Keratinocyte (primary cell): ENCODE measurements at regions not wholly inside any gene's neighbourhood (a gene's known extent, or its start where the extent isn't known, plus 50 kb on each side); places are given as distances from the start of the nearest gene placed in this dataset.
A peak's percentile ranks its signal among the peaks of the same experiment; 100 is the strongest.

Experiments used
- DNase-seq: peaks from one replicate; pipeline ENCODE4 v3.0.0-alpha.2; 2011; ENCODE audit warnings: low read depth, missing footprints, low spot score
- FAIRE-seq: peaks from 2 replicates; lab custom pipeline; 2011; peaks lifted over from hg19 to GRCh38; lab: Jason Lieb, UNC
- H2AFZ ChIP-seq: 2 replicates; pipeline ENCODE4 v1.6.0; 2012; ENCODE audit warnings: low read length, control low read depth, inconsistent platforms; ENCODE audit not compliant: control insufficient read depth
- H3K27ac ChIP-seq: 2 replicates; pipeline ENCODE4 v1.5.1; 2011; ENCODE audit warnings: low read length; ENCODE audit not compliant: control insufficient read depth, insufficient read depth
- H3K27me3 ChIP-seq: 3 replicates; pipeline ENCODE4 v1.6.0; 2011; ENCODE audit warnings: low read length; ENCODE audit not compliant: control insufficient read depth, insufficient read depth; ENCODE audit errors: extremely low read depth
- H3K36me3 ChIP-seq, 2 experiments: 2 replicates in 1 of 2; 3 replicates in 1 of 2; pipeline ENCODE4 v1.5.1; 2011; ENCODE audit warnings: low read length in 2 of 2, mild to moderate bottlenecking in 1 of 2; ENCODE audit not compliant: control insufficient read depth in 2 of 2, insufficient read depth in 2 of 2; ENCODE audit errors: extremely low read depth in 1 of 2
- H3K4me1 ChIP-seq: 3 replicates; pipeline ENCODE4 v1.5.1; 2011; ENCODE audit warnings: low read length; ENCODE audit not compliant: control insufficient read depth, insufficient read depth; ENCODE audit errors: extremely low read depth
- H3K4me2 ChIP-seq: 3 replicates; pipeline ENCODE4 v1.6.0; 2011; ENCODE audit warnings: low read depth, low read length; ENCODE audit not compliant: control insufficient read depth, insufficient read depth; ENCODE audit errors: extremely low read depth
- H3K4me3 ChIP-seq, 3 experiments: fragments of 200-600 bp in 1 of 3; sonication (generic) in 1 of 3; 2 replicates in 2 of 3; 3 replicates in 1 of 3; pipeline ENCODE4 v1.5.1; 2011 to 2016; ENCODE audit warnings: low read length in 3 of 3, mild to moderate bottlenecking in 3 of 3, control low read depth in 2 of 3, inconsistent platforms in 1 of 3, low read depth in 1 of 3, mixed read lengths in 1 of 3, mixed run types in 1 of 3, moderate library complexity in 1 of 3; ENCODE audit not compliant: control insufficient read depth in 2 of 3, insufficient read depth in 2 of 3; ENCODE audit errors: extremely low read depth in 1 of 3
- H3K79me2 ChIP-seq: 2 replicates; pipeline ENCODE4 v1.6.0; 2012; ENCODE audit warnings: low read length; ENCODE audit not compliant: control insufficient read depth, insufficient read depth
- H3K9ac ChIP-seq: 3 replicates; pipeline ENCODE4 v1.6.0; 2011; ENCODE audit warnings: low read length; ENCODE audit not compliant: control insufficient read depth, insufficient read depth; ENCODE audit errors: extremely low read depth
- H3K9me1 ChIP-seq: 3 replicates; pipeline ENCODE4 v1.6.0; 2011; ENCODE audit warnings: low read length; ENCODE audit not compliant: control insufficient read depth, insufficient read depth; ENCODE audit errors: extremely low read depth
- H3K9me3 ChIP-seq: 2 replicates; pipeline ENCODE4 v1.5.1; 2012; ENCODE audit warnings: low read depth, low read length; ENCODE audit not compliant: control insufficient read depth
- H4K20me1 ChIP-seq: 3 replicates; pipeline ENCODE4 v1.6.0; 2011; ENCODE audit warnings: low read length; ENCODE audit not compliant: control insufficient read depth, insufficient read depth; ENCODE audit errors: extremely low read depth
- EZH2 ChIP-seq: IDR thresholded peaks from one replicate; pipeline ENCODE4 v1.6.1; 2012; ENCODE audit warnings: inconsistent platforms, mild to moderate bottlenecking, low read length, moderate library complexity
- dilution Hi-C: fragments of 300-500 bp; cut with MboI; formaldehyde crosslinking; loops from one replicate; pipeline ENCODE4 v1.7.0; 2020; ENCODE audit warnings: low sequenced_read_pairs; ENCODE audit not compliant: extremely low pct_ligation_motif_present
- TF ChIP-seq, protein P1 (sequence below), 3 experiments: IDR thresholded peaks in 1 of 3; conservative IDR thresholded peaks in 1 of 3; optimal IDR thresholded peaks in 1 of 3; 2 replicates in 2 of 3; 3 replicates in 1 of 3; pipeline versions ENCODE3 to v1.5.1; 2011; ENCODE audit warnings: low read length in 3 of 3, mild to moderate bottlenecking in 3 of 3, moderate library complexity in 2 of 3, control low read depth in 1 of 3, inconsistent platforms in 1 of 3; ENCODE audit not compliant: insufficient read depth in 2 of 3; ENCODE audit errors: extremely low read depth in 1 of 3

DNA sequence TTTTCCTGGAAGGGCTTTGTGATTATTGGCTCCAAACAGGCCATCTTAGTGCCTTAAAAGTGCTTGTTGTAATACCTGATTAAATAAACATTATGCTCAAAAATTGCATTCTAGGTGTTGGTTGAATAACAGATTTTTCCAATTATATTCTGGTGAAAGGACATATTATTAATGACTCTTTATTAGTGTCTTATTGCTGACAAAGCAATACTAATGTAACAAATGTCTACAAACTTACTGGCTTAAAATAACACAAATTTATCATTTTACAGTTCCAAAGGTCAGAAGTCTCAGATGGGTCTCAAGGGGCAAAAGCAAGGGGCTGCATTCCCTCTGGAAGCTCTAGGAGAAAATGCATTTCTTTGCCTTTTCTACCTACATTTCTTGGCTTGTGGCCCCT lies 86.9 kb upstream of the CPM start:
- H2AFZ ChIP-seq = no peak overlapping the region
- H3K9me1 ChIP-seq = no peaks in the 10 kb centered on the region
- no peak overlapping the region for H3K4me2 ChIP-seq
- no peak for TF ChIP-seq EZH2
- DNase-seq = no peak
- dilution Hi-C loops = no loop called here
- peaks cover 9% of the 10 kb centered on the region for H3K4me1 ChIP-seq
- H3K36me3 ChIP-seq = no peaks in the 10 kb centered on the region
- no peaks in the 10 kb centered on the region for H3K79me2 ChIP-seq
- H3K9me3 ChIP-seq = no peaks in the 10 kb centered on the region
- no peak for FAIRE-seq
- H3K27me3 ChIP-seq = no peaks in the 10 kb centered on the region
- no peak overlapping the region for H3K27ac ChIP-seq
- H3K9ac ChIP-seq = no peak overlapping the region
- no peaks in the 10 kb centered on the region for H4K20me1 ChIP-seq
- H3K4me3 ChIP-seq = no peak overlapping the region

DNA sequence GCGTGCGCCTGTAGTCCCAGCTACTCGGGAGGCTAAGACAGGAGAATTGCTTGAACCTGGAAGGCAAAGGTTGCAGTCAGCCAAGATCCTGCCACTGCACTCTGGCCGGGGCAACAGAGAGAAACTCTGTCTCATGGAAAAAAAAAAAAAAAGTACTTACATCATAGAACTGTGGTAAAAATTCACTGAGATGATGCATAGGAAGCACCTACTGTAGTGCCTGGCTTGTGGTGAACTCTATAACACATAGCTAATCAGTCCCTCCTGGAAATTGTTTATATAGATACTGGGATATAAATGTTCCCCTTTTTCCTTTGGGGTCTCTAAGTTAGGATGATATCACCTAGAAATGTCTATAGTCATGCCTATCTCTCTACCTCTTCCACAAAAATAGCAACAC lies 89.7 kb upstream of the CPM start:
- Histone ChIP-seq H3K36me3 (no peaks in the 10 kb centered on the region), H3K9me1 (no peaks in the 10 kb centered on the region), H4K20me1 (no peaks in the 10 kb centered on the region), H3K9me3 (no peaks in the 10 kb centered on the region), H3K27me3 (no peaks in the 10 kb centered on the region), H3K4me3 (no peak overlapping the region), H3K9ac (no peak overlapping the region), H2AFZ (no peak overlapping the region), H3K4me2 (no peak overlapping the region), H3K4me1 (peaks cover 24% of the 10 kb centered on the region), H3K27ac (no peak overlapping the region), H3K79me2 (no peaks in the 10 kb centered on the region)
- no peak for TF ChIP-seq EZH2
- TF ChIP-seq, protein P1, sequence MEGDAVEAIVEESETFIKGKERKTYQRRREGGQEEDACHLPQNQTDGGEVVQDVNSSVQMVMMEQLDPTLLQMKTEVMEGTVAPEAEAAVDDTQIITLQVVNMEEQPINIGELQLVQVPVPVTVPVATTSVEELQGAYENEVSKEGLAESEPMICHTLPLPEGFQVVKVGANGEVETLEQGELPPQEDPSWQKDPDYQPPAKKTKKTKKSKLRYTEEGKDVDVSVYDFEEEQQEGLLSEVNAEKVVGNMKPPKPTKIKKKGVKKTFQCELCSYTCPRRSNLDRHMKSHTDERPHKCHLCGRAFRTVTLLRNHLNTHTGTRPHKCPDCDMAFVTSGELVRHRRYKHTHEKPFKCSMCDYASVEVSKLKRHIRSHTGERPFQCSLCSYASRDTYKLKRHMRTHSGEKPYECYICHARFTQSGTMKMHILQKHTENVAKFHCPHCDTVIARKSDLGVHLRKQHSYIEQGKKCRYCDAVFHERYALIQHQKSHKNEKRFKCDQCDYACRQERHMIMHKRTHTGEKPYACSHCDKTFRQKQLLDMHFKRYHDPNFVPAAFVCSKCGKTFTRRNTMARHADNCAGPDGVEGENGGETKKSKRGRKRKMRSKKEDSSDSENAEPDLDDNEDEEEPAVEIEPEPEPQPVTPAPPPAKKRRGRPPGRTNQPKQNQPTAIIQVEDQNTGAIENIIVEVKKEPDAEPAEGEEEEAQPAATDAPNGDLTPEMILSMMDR (optimal IDR thresholded peaks at IDR 0.05 in 1 of 3, IDR thresholded peaks at IDR 0.05 in 1 of 3, conservative IDR thresholded peaks at IDR 0.05 in 1 of 3; ENCODE audit: extremely low read depth in 1 of 3, insufficient read depth in 2 of 3, low read length in 3 of 3) = no peak
- dilution Hi-C loops = no loop called here
- FAIRE-seq (no peak), DNase-seq (no peak)

DNA sequence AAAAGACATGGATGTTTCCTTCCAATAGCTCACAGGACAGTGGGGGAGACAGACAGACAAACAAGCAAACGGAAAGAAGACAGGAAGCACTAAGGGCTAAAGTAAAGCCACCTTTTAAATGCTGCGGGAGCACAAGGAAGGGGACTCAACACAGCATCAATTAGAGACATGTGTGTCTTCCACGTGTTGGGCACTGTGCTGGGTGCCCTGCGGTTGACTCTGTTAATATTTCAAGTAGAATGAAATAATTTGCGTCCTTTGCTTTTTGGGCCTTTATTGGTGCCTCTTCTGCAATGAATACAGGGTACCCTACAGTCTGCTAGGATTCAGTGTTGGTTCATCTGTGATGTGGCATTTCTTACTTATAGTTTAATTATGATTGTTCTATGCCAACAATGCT lies 90.9 kb upstream of the CPM start:
- Histone ChIP-seq H3K36me3 (no peaks in the 10 kb centered on the region), H3K27ac (peak overlapping the region; percentile 97), H4K20me1 (no peaks in the 10 kb centered on the region), H3K4me3 (no peak overlapping the region), H3K4me1 (peaks cover 36% of the 10 kb centered on the region), H3K9ac (no peak overlapping the region), H3K27me3 (no peaks in the 10 kb centered on the region), H3K9me3 (no peaks in the 10 kb centered on the region), H3K79me2 (no peaks in the 10 kb centered on the region), H3K4me2 (peak overlapping the region; percentile 97), H2AFZ (no peak overlapping the region), H3K9me1 (no peaks in the 10 kb centered on the region)
- DNase-seq = no peak
- TF ChIP-seq EZH2 = no peak
- TF ChIP-seq, protein P1 (optimal IDR thresholded peaks at IDR 0.05 in 1 of 3, IDR thresholded peaks at IDR 0.05 in 1 of 3, conservative IDR thresholded peaks at IDR 0.05 in 1 of 3; ENCODE audit: extremely low read depth in 1 of 3, insufficient read depth in 2 of 3, low read length in 3 of 3) = no peak
- no peak for FAIRE-seq
- dilution Hi-C loops = no loop called here
